HG02885 (cell line): ENCODE measurements at regions not wholly inside any gene's neighbourhood (a gene's known extent, or its start where the extent isn't known, plus 50 kb on each side); places are given as distances from the start of the nearest gene placed in this dataset.
"Not testable (repeated sequence)": the region's sequence is repeated elsewhere in the genome, so short reads cannot be mapped to it uniquely, and the experiment has no call there.

Experiments
- ATAC-seq: cut with Tn5 transposase; IDR thresholded peaks from one replicate; pipeline ENCODE4 v1.9.1; 2021; ENCODE audit warnings: mild to moderate bottlenecking; ENCODE audit not compliant: unreplicated experiment, poor library complexity

- no peak for ATAC-seq
Observed at GRCh38 chr3:106114220-106114619, 245.4 kb upstream of the CBLB start.

- no peak for ATAC-seq
Observed at GRCh38 chr3:106114848-106115247, 246.0 kb upstream of the CBLB start.

GRCh38 chr3:106115557-106115956 is 246.7 kb upstream of the CBLB start:
- no peak for ATAC-seq

- ATAC-seq: no peak
Observed at GRCh38 chr3:106116733-106117489, 248.1 kb upstream of the CBLB start.

GRCh38 chr3:106117490-106117858 is 248.7 kb upstream of the CBLB start:
- no peak for ATAC-seq

GRCh38 chr3:106119614-106120082 is 250.8 kb upstream of the CBLB start:
- no peak for ATAC-seq

GRCh38 chr3:106120356-106120755 is 251.5 kb upstream of the CBLB start:
- ATAC-seq: no peak

GRCh38 chr3:106121491-106122289 is 252.9 kb upstream of the CBLB start:
- ATAC-seq: no peak

- no peak for ATAC-seq
Observed at GRCh38 chr3:106124818-106125217, 256.0 kb upstream of the CBLB start.

GRCh38 chr3:106125321-106125720 is 256.5 kb upstream of the CBLB start:
- no peak for ATAC-seq

GRCh38 chr3:106126067-106126845 is 257.4 kb upstream of the CBLB start:
- ATAC-seq: no peak

GRCh38 chr3:106126846-106127235 is 258.0 kb upstream of the CBLB start:
- ATAC-seq: no peak

- ATAC-seq: no peak
Observed at GRCh38 chr3:106129939-106130338, 261.1 kb upstream of the CBLB start.

GRCh38 chr3:106130384-106131198 is 261.8 kb upstream of the CBLB start:
- ATAC-seq: no peak

GRCh38 chr3:106135451-106136160 is 266.8 kb upstream of the CBLB start:
- no peak for ATAC-seq

- ATAC-seq: no peak
Observed at GRCh38 chr3:106139826-106140225, 271.0 kb upstream of the CBLB start.

GRCh38 chr3:106140431-106140830 is 271.6 kb upstream of the CBLB start:
- ATAC-seq: no peak

- ATAC-seq: no peak
Observed at GRCh38 chr3:106144030-106144429, 275.2 kb upstream of the CBLB start.

GRCh38 chr3:106148440-106149082 is 279.7 kb upstream of the CBLB start:
- ATAC-seq: not testable (repeated sequence)
